ENCODE measurements at regions not wholly inside any gene's neighbourhood (a gene's known extent, or its start where the extent isn't known, plus 50 kb on each side); places are given as distances from the start of the nearest gene placed in this dataset.

DNA sequence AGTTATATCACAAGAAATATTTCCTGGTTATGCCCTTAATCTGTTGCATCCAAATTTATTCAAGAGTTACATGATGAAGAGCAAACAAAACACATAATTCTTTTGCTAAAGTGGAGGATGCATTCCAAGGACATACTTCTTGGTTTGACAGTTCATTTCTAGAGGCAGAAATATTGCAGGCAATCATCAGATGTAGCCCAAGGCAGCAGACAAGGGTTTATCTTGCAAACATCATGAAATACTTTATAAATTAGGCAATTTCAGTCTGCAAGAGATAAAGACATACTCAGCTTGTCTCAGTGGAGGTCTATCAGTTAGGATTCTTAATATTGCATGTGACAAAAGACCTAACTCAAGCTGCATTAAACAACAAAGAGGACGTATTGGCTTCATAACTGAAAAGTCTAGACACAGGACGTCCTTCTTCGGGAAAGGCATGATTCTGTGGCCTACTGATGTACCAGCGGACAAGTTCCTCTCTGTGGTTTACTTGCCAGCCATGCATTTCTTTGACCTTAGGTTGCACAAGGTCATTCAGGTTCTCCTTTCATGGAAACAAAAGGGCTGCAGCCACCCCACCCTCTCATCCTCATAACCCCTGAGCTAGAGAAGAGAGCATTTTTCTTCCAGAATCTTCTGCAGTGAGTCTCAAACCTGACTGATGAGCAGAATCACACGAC lies 204.1 kb downstream of the KATNAL1 start:
- Histone ChIP-seq H3K9me3 (ENCODE audit: control insufficient read depth, low read length) (no peaks in the 10 kb centered on the region), H3K36me3 (ENCODE audit: control insufficient read depth, insufficient read depth, low read length) (no peaks in the 10 kb centered on the region), H3K4me3 (ENCODE audit: low read depth, low read length) (no peak overlapping the region), H3K27ac (no peak overlapping the region), H3K4me1 (no peaks in the 10 kb centered on the region), H3K9ac (no peak overlapping the region), H3K79me2 (no peaks in the 10 kb centered on the region), H2AFZ (no peak overlapping the region), H3K4me2 (ENCODE audit: low read length) (no peak overlapping the region), H3K27me3 (ENCODE audit: control insufficient read depth, insufficient read depth, low read length) (no peaks in the 10 kb centered on the region)
- TF ChIP-seq, protein P1, sequence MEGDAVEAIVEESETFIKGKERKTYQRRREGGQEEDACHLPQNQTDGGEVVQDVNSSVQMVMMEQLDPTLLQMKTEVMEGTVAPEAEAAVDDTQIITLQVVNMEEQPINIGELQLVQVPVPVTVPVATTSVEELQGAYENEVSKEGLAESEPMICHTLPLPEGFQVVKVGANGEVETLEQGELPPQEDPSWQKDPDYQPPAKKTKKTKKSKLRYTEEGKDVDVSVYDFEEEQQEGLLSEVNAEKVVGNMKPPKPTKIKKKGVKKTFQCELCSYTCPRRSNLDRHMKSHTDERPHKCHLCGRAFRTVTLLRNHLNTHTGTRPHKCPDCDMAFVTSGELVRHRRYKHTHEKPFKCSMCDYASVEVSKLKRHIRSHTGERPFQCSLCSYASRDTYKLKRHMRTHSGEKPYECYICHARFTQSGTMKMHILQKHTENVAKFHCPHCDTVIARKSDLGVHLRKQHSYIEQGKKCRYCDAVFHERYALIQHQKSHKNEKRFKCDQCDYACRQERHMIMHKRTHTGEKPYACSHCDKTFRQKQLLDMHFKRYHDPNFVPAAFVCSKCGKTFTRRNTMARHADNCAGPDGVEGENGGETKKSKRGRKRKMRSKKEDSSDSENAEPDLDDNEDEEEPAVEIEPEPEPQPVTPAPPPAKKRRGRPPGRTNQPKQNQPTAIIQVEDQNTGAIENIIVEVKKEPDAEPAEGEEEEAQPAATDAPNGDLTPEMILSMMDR (IDR thresholded peaks at IDR 0.05): no peak

DNA sequence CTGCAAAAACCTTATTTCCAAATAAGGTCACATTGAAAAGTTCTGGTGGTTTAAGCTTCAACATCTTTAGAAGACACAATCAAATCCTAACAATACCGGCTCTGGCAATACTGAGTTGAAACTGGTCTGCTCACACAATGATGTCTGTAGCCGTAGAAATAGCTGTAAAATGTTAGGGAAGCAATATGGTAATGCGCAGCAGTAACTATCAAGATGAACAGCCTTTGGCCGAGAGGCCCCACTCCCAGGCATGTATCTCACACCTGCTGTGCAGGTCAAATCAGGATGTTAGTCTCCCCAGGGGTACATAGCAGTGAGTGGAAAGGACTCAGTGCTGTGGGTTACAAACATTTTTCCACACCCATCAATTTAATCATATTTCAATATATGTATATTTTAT lies 207.1 kb downstream of the KATNAL1 start:
- H3K27ac ChIP-seq: no peak overlapping the region
- no peak overlapping the region for H3K4me3 ChIP-seq (ENCODE audit: low read depth, low read length)
- no peaks in the 10 kb centered on the region for H3K4me1 ChIP-seq
- no peak overlapping the region for H3K4me2 ChIP-seq (ENCODE audit: low read length)
- no peaks in the 10 kb centered on the region for H3K79me2 ChIP-seq
- H3K9ac ChIP-seq: no peak overlapping the region
- TF ChIP-seq, protein P1 (IDR thresholded peaks at IDR 0.05): no peak
- no peaks in the 10 kb centered on the region for H3K36me3 ChIP-seq (ENCODE audit: control insufficient read depth, insufficient read depth, low read length)
- H3K27me3 ChIP-seq (ENCODE audit: control insufficient read depth, insufficient read depth, low read length): no peaks in the 10 kb centered on the region
- H3K9me3 ChIP-seq (ENCODE audit: control insufficient read depth, low read length): no peaks in the 10 kb centered on the region
- no peak overlapping the region for H2AFZ ChIP-seq

DNA sequence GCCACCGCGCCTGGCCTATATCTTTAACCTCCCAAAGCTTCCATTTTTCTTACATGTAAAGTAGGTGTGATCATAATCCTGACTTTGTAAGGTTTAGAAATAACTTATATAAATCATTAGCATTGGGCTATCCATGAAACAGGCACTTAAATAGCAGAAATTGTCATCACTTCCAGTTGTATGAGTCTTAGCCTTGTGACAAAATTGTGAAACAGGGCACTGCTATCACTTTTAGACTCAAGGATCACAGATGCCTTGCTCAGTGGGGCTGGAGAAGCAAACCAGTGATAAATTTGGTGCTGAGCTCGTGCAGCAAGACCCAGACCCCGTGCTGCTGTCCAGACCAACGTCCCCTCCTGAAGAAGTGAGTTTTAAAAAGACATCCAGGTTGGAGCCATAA lies 209.7 kb downstream of the KATNAL1 start:
- Histone ChIP-seq H3K4me2 (ENCODE audit: low read length) (no peak overlapping the region), H3K4me1 (no peaks in the 10 kb centered on the region), H2AFZ (no peak overlapping the region), H3K79me2 (no peaks in the 10 kb centered on the region), H3K9me3 (ENCODE audit: control insufficient read depth, low read length) (no peaks in the 10 kb centered on the region), H3K27ac (no peak overlapping the region), H3K27me3 (ENCODE audit: control insufficient read depth, insufficient read depth, low read length) (no peaks in the 10 kb centered on the region), H3K36me3 (ENCODE audit: control insufficient read depth, insufficient read depth, low read length) (no peaks in the 10 kb centered on the region), H3K4me3 (ENCODE audit: low read depth, low read length) (no peak overlapping the region), H3K9ac (no peak overlapping the region)
- TF ChIP-seq, protein P1 (IDR thresholded peaks at IDR 0.05): no peak

DNA sequence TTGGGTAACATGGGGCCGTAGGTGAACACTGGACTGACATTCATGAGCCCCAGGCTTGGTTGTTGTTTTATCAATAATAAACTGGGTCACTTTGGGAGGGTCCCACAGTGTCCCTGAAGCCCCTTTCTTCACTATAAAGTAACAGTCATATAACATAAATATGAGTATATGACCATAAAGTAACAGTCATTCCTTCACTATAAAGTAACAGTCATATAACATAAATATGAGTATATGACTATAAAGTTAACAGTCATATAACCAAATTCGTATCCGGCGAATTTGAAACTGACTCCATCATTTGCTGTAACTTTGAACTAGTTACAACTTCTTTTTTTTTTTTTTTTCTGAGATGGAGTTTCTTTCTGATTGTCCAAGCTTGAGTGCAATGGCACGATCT lies 210.3 kb downstream of the KATNAL1 start:
- H3K27me3 ChIP-seq (ENCODE audit: control insufficient read depth, insufficient read depth, low read length): no peaks in the 10 kb centered on the region
- H3K9ac ChIP-seq: no peak overlapping the region
- no peak overlapping the region for H3K27ac ChIP-seq
- H2AFZ ChIP-seq: no peak overlapping the region
- no peaks in the 10 kb centered on the region for H3K4me1 ChIP-seq
- H3K9me3 ChIP-seq (ENCODE audit: control insufficient read depth, low read length): no peaks in the 10 kb centered on the region
- no peaks in the 10 kb centered on the region for H3K36me3 ChIP-seq (ENCODE audit: control insufficient read depth, insufficient read depth, low read length)
- H3K4me2 ChIP-seq (ENCODE audit: low read length): no peak overlapping the region
- H3K4me3 ChIP-seq (ENCODE audit: low read depth, low read length): no peak overlapping the region
- no peaks in the 10 kb centered on the region for H3K79me2 ChIP-seq
- TF ChIP-seq, protein P1 (IDR thresholded peaks at IDR 0.05): no peak

DNA sequence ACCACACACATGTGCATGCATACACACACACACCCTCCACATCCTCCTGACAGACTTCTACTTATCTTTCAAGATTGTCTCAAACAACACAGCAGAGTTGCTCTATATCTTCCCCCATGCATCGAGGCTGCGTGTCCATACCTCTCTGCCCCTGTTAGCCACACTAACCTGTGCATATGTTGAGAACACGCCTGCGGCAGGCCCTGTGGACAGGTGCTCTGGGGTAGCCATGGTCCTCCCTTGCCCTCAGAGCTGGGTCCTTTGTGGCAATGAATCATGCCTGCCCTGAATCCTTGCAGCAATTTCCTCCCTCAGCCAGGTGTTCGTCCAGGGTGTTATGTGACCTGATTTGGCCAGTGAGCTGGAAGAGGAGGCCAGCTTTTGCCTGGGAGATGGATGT lies 213.3 kb downstream of the KATNAL1 start:
- H3K27ac ChIP-seq: no peak overlapping the region
- H3K4me2 ChIP-seq (ENCODE audit: low read length): no peak overlapping the region
- no peaks in the 10 kb centered on the region for H3K27me3 ChIP-seq (ENCODE audit: control insufficient read depth, insufficient read depth, low read length)
- no peaks in the 10 kb centered on the region for H3K36me3 ChIP-seq (ENCODE audit: control insufficient read depth, insufficient read depth, low read length)
- no peak overlapping the region for H3K4me3 ChIP-seq (ENCODE audit: low read depth, low read length)
- no peak overlapping the region for H3K9ac ChIP-seq
- H3K79me2 ChIP-seq: no peaks in the 10 kb centered on the region
- H3K4me1 ChIP-seq: no peaks in the 10 kb centered on the region
- TF ChIP-seq, protein P1 (IDR thresholded peaks at IDR 0.05): no peak
- H3K9me3 ChIP-seq (ENCODE audit: control insufficient read depth, low read length): no peaks in the 10 kb centered on the region
- H2AFZ ChIP-seq: no peak overlapping the region

Data from parathyroid adenoma (tissue), 2 donors.